Adrenal gland (tissue), 5 donors: ENCODE measurements at regions not wholly inside any gene's neighbourhood (a gene's known extent, or its start where the extent isn't known, plus 50 kb on each side); places are given as distances from the start of the nearest gene placed in this dataset.

Experiments used
- CTCF ChIP-seq, 6 experiments: fragments of 450-650 bp in 4 of 6; fragments of 200-600 bp in 2 of 6; sonication (generic) in 1 of 6; IDR thresholded peaks; 1 replicate in 5 of 6; 2 replicates in 1 of 6; pipeline versions ENCODE4 v1.5.1 to v1.8.0; 2016 to 2021; ENCODE audit warnings: antibody characterized with exemption in 6 of 6, mild to moderate bottlenecking in 2 of 6, moderate library complexity in 1 of 6
- POLR2A ChIP-seq, 2 donors: fragments of 450-650 bp; IDR thresholded peaks; one replicate each; pipeline ENCODE4 v1.6.1; 2017; ENCODE audit warnings: antibody characterized with exemption in 2 of 2, mild to moderate bottlenecking in 2 of 2, moderate library complexity in 1 of 2
- donor health status: DM: no; HTN: no; CAD: no.

GRCh38 chr10:43921478-43921877 lies 272.8 kb upstream of the ZNF32 start:
- TF ChIP-seq CTCF (IDR thresholded peaks at IDR 0.05) (no peak), POLR2A (IDR thresholded peaks at IDR 0.05) (no peak)
